ENCODE measurements at regions not wholly inside any gene's neighbourhood (a gene's known extent, or its start where the extent isn't known, plus 50 kb on each side); places are given as distances from the start of the nearest gene placed in this dataset.

- TF ChIP-seq EP300 (conservative IDR thresholded peaks at IDR 0.05; ENCODE audit: poor library complexity, severe bottlenecking) (no peak), EZH2 (IDR thresholded peaks at IDR 0.05; ENCODE audit: borderline replicate concordance, insufficient read depth, low read length, poor library complexity, severe bottlenecking) (no peak), CTCF (IDR thresholded peaks at IDR 0.05; ENCODE audit: poor library complexity, severe bottlenecking) (no peak), RAD21 (conservative IDR thresholded peaks at IDR 0.05) (no peak)
Measured at GRCh38 chr1:69103705-69104385, 463.9 kb upstream of the LRRC7 start.
